ENCODE measurements at regions not wholly inside any gene's neighbourhood (a gene's known extent, or its start where the extent isn't known, plus 50 kb on each side); places are given as distances from the start of the nearest gene placed in this dataset.
"Not testable (repeated sequence)": the region's sequence is repeated elsewhere in the genome, so short reads cannot be mapped to it uniquely, and the experiment has no call there.

GRCh38 chr3:160047876-160048275, 59.2 kb downstream of the IL12A start:
- H3K4me3 ChIP-seq (ENCODE audit: control insufficient read depth, low read depth, low read length): no peak overlapping the region
- DNase-seq (ENCODE audit: low read depth): no peak
- no peak for TF ChIP-seq CTCF (conservative IDR thresholded peaks at IDR 0.05; ENCODE audit: control insufficient read depth, insufficient read depth, low read depth, low read length)

DNA sequence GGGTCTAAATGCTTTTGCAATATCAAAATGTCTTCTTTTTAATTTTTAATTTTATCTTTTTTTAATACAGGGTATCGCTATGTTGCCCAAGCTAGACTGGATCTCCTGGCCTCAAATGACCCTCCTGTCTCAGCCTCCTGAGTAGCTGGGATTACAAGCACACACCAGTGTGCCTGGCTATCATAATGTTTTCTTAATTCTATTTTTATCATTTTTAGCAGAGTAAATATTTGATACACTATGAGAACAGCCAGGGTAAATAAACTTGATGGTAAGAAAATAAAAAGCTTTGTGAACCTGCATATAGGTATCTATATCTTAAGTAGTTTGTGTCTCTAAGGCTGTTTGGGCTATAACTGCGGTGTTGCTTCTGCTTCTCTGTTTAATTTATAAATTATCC, 60.4 kb downstream of the IL12A start:
- H3K4me3 ChIP-seq (ENCODE audit: control insufficient read depth, low read depth, low read length): no peak overlapping the region
- no peak for TF ChIP-seq CTCF (conservative IDR thresholded peaks at IDR 0.05; ENCODE audit: control insufficient read depth, insufficient read depth, low read depth, low read length)
- DNase-seq (ENCODE audit: low read depth): no peak

- H3K4me3 ChIP-seq (ENCODE audit: control insufficient read depth, low read depth, low read length): no peak overlapping the region
- no peak for TF ChIP-seq CTCF (conservative IDR thresholded peaks at IDR 0.05; ENCODE audit: control insufficient read depth, insufficient read depth, low read depth, low read length)
- no peak for DNase-seq (ENCODE audit: low read depth)
Measured at GRCh38 chr3:160049565-160049964, 60.9 kb downstream of the IL12A start.

DNA sequence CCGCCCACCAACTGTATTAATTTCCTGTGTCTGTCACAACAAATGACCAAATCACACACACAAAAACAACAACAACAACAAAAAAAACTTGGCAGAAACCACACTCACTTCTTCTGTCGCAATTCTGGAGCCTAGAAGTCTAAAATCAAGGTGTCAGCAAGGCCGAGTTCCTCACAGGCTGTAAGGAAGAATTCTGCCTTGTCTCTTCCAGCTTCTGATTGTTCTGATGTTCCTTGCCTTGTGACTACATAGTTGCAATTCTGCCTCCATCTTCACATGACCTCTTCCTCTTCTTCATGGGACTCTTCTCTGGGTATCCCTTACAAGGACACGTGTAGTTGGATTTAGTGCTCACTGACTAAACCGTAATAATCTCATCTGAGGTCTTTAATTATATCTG, 61.4 kb downstream of the IL12A start:
- no peak for DNase-seq (ENCODE audit: low read depth)
- TF ChIP-seq CTCF (conservative IDR thresholded peaks at IDR 0.05; ENCODE audit: control insufficient read depth, insufficient read depth, low read depth, low read length): no peak
- no peak overlapping the region for H3K4me3 ChIP-seq (ENCODE audit: control insufficient read depth, low read depth, low read length)

DNA sequence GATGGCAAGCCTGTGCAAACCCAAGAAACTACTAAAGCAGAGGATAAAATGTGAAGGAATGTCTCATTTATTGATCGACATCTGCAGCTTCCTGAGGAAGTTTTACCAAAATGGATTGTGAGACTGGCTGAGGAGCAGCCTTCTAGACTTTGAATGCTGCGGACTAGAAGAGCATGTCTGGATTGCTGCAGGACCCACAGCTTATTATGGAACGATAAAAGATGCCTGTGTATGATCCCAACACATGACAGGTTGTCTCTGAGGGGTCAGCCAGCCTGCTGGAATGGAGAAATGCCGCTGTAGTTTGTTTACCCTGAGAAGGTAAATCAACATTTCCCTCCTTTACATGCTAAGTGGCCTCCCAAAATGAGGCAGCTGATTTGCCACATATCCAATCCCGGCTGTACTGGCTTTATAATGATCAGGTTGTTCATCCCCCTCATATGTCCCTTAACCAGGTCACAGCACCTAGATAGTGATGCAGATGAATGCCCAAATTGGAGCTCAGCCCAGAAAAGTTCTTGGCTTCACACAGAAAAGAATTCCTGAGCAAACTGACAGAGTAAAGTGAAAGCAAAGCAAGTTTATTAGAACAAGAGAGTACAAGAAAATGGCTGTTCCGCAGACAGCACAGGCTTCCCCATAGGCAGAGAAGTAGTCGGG, 63.9 kb downstream of the IL12A start:
- TF ChIP-seq CTCF (conservative IDR thresholded peaks at IDR 0.05; ENCODE audit: control insufficient read depth, insufficient read depth, low read depth, low read length): no peak
- DNase-seq (ENCODE audit: low read depth): no peak
- H3K4me3 ChIP-seq (ENCODE audit: control insufficient read depth, low read depth, low read length): no peak overlapping the region

DNA sequence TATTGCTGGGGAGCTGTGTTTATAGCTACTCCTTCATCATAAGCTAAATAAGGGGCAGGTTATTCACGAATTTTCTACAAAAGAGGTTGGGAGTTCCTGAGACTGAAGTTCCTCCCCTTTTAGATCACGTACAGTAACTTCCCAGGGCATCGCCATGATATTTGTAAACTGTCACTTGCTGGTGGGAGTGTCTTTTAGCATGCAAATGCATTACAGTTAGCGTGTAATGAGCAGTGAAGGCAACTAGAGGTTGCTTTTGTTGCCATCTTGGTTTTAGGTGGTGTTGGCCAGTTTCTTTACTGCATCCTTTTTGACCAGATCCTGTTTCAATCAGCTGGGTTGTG, 64.4 kb downstream of the IL12A start:
- no peak for TF ChIP-seq CTCF (conservative IDR thresholded peaks at IDR 0.05; ENCODE audit: control insufficient read depth, insufficient read depth, low read depth, low read length)
- H3K4me3 ChIP-seq (ENCODE audit: control insufficient read depth, low read depth, low read length): no peak overlapping the region
- no peak for DNase-seq (ENCODE audit: low read depth)

DNA sequence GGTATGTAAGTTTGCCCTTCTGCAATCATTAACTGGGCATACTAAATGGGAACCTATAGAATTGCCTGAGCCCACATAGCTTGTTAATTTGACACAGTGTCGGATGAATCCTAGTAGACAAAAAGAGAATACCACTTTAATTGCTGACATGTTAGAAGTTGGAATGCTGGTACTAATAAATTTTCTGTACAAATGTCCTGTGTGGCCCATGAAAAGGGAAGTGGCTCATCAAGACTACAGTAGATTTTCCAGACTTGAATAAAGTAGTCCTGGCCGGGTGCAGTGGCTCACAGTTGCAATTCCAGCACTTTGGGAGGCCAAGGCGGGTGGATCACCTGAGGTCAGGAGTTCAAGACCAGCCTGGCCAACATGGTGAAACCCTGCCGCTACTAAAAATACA, 66.2 kb downstream of the IL12A start:
- DNase-seq (ENCODE audit: low read depth); H3K4me3 ChIP-seq (ENCODE audit: control insufficient read depth, low read depth, low read length): not testable (repeated sequence)

Data from fibroblast of mammary gland (primary cell).